Body of pancreas (tissue), 4 donors: ENCODE measurements at regions not wholly inside any gene's neighbourhood (a gene's known extent, or its start where the extent isn't known, plus 50 kb on each side); places are given as distances from the start of the nearest gene placed in this dataset.

Experiments
- ATAC-seq: fragments of 150-250 bp; one replicate; pipeline ENCODE4 v1.9.1; 2016
- DNase-seq, 4 donors: peaks; one replicate each; pipeline ENCODE4 v3.0.0-alpha.2; 2019
- H3K27ac ChIP-seq, 4 donors: fragments of 200-600 bp; sonication (generic); 1 replicate in 3 of 4; 2 replicates in 1 of 4; pipeline versions ENCODE4 v1.5.1 to v1.6.1; 2016 to 2019; ENCODE audit warnings: mild to moderate bottlenecking in 1 of 4, mixed read lengths in 1 of 4, moderate library complexity in 1 of 4
- H3K27me3 ChIP-seq, 2 donors: fragments of 200-600 bp; sonication (generic); one replicate each; pipeline ENCODE4 v1.6.0; 2016; ENCODE audit warnings: mild to moderate bottlenecking in 1 of 2
- H3K36me3 ChIP-seq, 2 donors: fragments of 200-600 bp; sonication (generic); replicated peaks in 1 of 2; 2 replicates each; pipeline ENCODE4 v1.5.1; 2016; ENCODE audit warnings: low read depth in 2 of 2; ENCODE audit not compliant: insufficient read depth in 1 of 2
- H3K4me1 ChIP-seq: fragments of 200-600 bp; sonication (generic); one replicate; pipeline ENCODE4 v1.6.0; 2016
- H3K4me3 ChIP-seq, 2 donors: fragments of 200-600 bp; sonication (generic); 1 replicate in 1 of 2; 2 replicates in 1 of 2; pipeline ENCODE4 v1.5.1; 2016 to 2019
- H3K9me3 ChIP-seq, 3 donors: fragments of 200-600 bp; sonication (generic); 1 replicate in 2 of 3; 2 replicates in 1 of 3; pipeline ENCODE4 v1.5.1; 2016
- CTCF ChIP-seq, 7 experiments: fragments of 450-650 bp in 4 of 7; fragments of 200-600 bp in 3 of 7; sonication (generic) in 3 of 7; IDR thresholded peaks; one replicate each; pipeline ENCODE4 v1.5.1; 2016 to 2019; ENCODE audit warnings: antibody characterized with exemption in 7 of 7
- POLR2A ChIP-seq, 3 donors: fragments of 450-650 bp; IDR thresholded peaks; one replicate each; pipeline ENCODE4 v1.6.1; 2016; ENCODE audit warnings: antibody characterized with exemption in 3 of 3, mild to moderate bottlenecking in 2 of 3
- WGBS, 2 donors: methylation state at CpG; one replicate each; pipeline ENCODE4 v1.1.5; 2017; 5-methylcytosine and 5-hydroxymethylcytosine counted together
- intact Hi-C: fragments of 100-400 bp; cut with DNase I; formaldehyde crosslinking; loops from one replicate; pipeline ENCODE4 v1.15.1; 2023

- no peaks in the 10 kb centered on the region for H3K4me1 ChIP-seq
- ATAC-seq = no peak
- no peaks in the 10 kb centered on the region for H3K36me3 ChIP-seq
- DNase-seq = no peak
- H3K27ac ChIP-seq = no peak overlapping the region
- H3K9me3 ChIP-seq = no peaks in the 10 kb centered on the region
- no peak overlapping the region for H3K4me3 ChIP-seq
- intact Hi-C loops = no loop called here
- H3K27me3 ChIP-seq = no peaks in the 10 kb centered on the region
- 50 to 58% methylated on average over 2 of the region's 2 CpGs for WGBS, 2 donors
- TF ChIP-seq POLR2A (IDR thresholded peaks at IDR 0.05) (no peak), CTCF (IDR thresholded peaks at IDR 0.05) (no peak)
Measured at GRCh38 chr4:44869222-44869882, 143.0 kb upstream of the GNPDA2 start.

- intact Hi-C loops = no loop called here
- Histone ChIP-seq H3K27ac (no peak overlapping the region), H3K27me3 (no peaks in the 10 kb centered on the region), H3K4me3 (no peak overlapping the region), H3K9me3 (no peaks in the 10 kb centered on the region), H3K36me3 (no peaks in the 10 kb centered on the region), H3K4me1 (no peaks in the 10 kb centered on the region)
- TF ChIP-seq CTCF (IDR thresholded peaks at IDR 0.05) (no peak), POLR2A (IDR thresholded peaks at IDR 0.05) (no peak)
- no peak for DNase-seq
- ATAC-seq = no peak
Measured at GRCh38 chr4:44861756-44862155, 135.4 kb upstream of the GNPDA2 start.

GRCh38 chr4:44859477-44859876 is 133.1 kb upstream of the GNPDA2 start:
- no peak for TF ChIP-seq POLR2A (IDR thresholded peaks at IDR 0.05)
- no peak for TF ChIP-seq CTCF (IDR thresholded peaks at IDR 0.05)
- ATAC-seq (no peak), DNase-seq (no peak)
- Histone ChIP-seq H3K9me3 (no peaks in the 10 kb centered on the region), H3K36me3 (no peaks in the 10 kb centered on the region), H3K4me1 (no peaks in the 10 kb centered on the region), H3K27ac (no peak overlapping the region), H3K27me3 (no peaks in the 10 kb centered on the region), H3K4me3 (no peak overlapping the region)
- 11 to 20% methylated on average over 2 of the region's 2 CpGs for WGBS, 2 donors
- intact Hi-C loops = no loop called here

- no peak for ATAC-seq
Measured at GRCh38 chr4:44848466-44848865, 122.1 kb upstream of the GNPDA2 start.

More at GRCh38 chr4:44848466-44848865, 122.1 kb upstream of the GNPDA2 start:
- intact Hi-C loops = no loop called here
- H3K27ac ChIP-seq = no peak overlapping the region
- H3K4me3 ChIP-seq = no peak overlapping the region
- H3K4me1 ChIP-seq = no peaks in the 10 kb centered on the region
- H3K36me3 ChIP-seq = no peaks in the 10 kb centered on the region
- TF ChIP-seq CTCF (IDR thresholded peaks at IDR 0.05) (no peak), POLR2A (IDR thresholded peaks at IDR 0.05) (no peak)
- H3K27me3 ChIP-seq = no peaks in the 10 kb centered on the region
- no peaks in the 10 kb centered on the region for H3K9me3 ChIP-seq
- no peak for DNase-seq
